Parathyroid adenoma (tissue), 2 donors: ENCODE measurements at regions not wholly inside any gene's neighbourhood (a gene's known extent, or its start where the extent isn't known, plus 50 kb on each side); places are given as distances from the start of the nearest gene placed in this dataset.

ENCODE experiments used
- H2AFZ ChIP-seq: fragments of 300-600 bp; sonication (generic); one replicate; pipeline ENCODE4 v1.7.0; 2017; ENCODE audit warnings: antibody characterized with exemption, mild to moderate bottlenecking
- H3K27ac ChIP-seq: fragments of 300-600 bp; sonication (generic); one replicate; pipeline ENCODE4 v1.7.0; 2017
- H3K27me3 ChIP-seq: fragments of 300-600 bp; sonication (generic); one replicate; pipeline ENCODE4 v1.7.0; 2017; ENCODE audit warnings: low read length; ENCODE audit not compliant: control insufficient read depth, insufficient read depth
- H3K36me3 ChIP-seq: fragments of 300-600 bp; sonication (generic); one replicate; pipeline ENCODE4 v1.7.0; 2017; ENCODE audit warnings: low read length; ENCODE audit not compliant: control insufficient read depth, insufficient read depth
- H3K4me1 ChIP-seq: fragments of 300-600 bp; sonication (generic); one replicate; pipeline ENCODE4 v1.7.0; 2017; ENCODE audit warnings: control low read depth
- H3K4me2 ChIP-seq: fragments of 300-600 bp; sonication (generic); one replicate; pipeline ENCODE4 v1.7.0; 2017; ENCODE audit warnings: low read length
- H3K4me3 ChIP-seq: fragments of 300-600 bp; sonication (generic); one replicate; pipeline ENCODE4 v1.7.0; 2017; ENCODE audit warnings: low read depth, low read length
- H3K79me2 ChIP-seq: fragments of 300-600 bp; sonication (generic); one replicate; pipeline ENCODE4 v1.7.0; 2017; ENCODE audit warnings: control low read depth
- H3K9ac ChIP-seq: fragments of 300-600 bp; sonication (generic); one replicate; pipeline ENCODE4 v1.7.0; 2017; ENCODE audit warnings: mild to moderate bottlenecking
- H3K9me3 ChIP-seq: fragments of 300-600 bp; sonication (generic); one replicate; pipeline ENCODE4 v1.7.0; 2017; ENCODE audit warnings: low read length; ENCODE audit not compliant: control insufficient read depth
- TF ChIP-seq, protein P1 (sequence below): fragments of 300-600 bp; sonication (generic); IDR thresholded peaks from one replicate; pipeline ENCODE4 v1.7.0; 2017; ENCODE audit warnings: antibody characterized with exemption, mild to moderate bottlenecking
- donor health status: primary hyperparathyroidism.

DNA sequence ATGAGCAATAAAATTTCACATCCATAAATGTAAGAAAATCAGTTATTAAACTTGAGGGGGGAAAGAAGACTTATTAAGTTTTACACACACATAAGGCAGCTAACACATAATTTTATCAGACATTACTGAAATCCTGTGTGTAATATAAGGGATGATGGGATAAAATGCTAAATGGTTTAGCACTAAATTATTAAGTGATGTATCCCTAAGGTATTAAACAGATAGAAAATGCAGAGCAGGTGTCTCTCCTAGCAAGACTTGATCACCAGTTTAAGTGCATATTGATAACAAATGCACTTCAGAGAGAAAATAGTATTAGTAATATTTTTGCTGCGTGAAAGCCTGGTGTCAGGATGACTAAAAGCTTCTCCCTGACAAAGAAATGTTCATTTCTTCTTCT lies 172.8 kb upstream of the ZFP64 start:
- H3K9me3 ChIP-seq, result no peaks in the 10 kb centered on the region
- H3K79me2 ChIP-seq, result no peaks in the 10 kb centered on the region
- no peak overlapping the region for H3K4me3 ChIP-seq
- TF ChIP-seq, protein P1, sequence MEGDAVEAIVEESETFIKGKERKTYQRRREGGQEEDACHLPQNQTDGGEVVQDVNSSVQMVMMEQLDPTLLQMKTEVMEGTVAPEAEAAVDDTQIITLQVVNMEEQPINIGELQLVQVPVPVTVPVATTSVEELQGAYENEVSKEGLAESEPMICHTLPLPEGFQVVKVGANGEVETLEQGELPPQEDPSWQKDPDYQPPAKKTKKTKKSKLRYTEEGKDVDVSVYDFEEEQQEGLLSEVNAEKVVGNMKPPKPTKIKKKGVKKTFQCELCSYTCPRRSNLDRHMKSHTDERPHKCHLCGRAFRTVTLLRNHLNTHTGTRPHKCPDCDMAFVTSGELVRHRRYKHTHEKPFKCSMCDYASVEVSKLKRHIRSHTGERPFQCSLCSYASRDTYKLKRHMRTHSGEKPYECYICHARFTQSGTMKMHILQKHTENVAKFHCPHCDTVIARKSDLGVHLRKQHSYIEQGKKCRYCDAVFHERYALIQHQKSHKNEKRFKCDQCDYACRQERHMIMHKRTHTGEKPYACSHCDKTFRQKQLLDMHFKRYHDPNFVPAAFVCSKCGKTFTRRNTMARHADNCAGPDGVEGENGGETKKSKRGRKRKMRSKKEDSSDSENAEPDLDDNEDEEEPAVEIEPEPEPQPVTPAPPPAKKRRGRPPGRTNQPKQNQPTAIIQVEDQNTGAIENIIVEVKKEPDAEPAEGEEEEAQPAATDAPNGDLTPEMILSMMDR, result no peak
- H3K27me3 ChIP-seq, result no peaks in the 10 kb centered on the region
- no peaks in the 10 kb centered on the region for H3K36me3 ChIP-seq
- no peaks in the 10 kb centered on the region for H3K4me1 ChIP-seq
- no peak overlapping the region for H3K27ac ChIP-seq
- no peak overlapping the region for H2AFZ ChIP-seq
- H3K9ac ChIP-seq, result no peak overlapping the region
- H3K4me2 ChIP-seq, result no peak overlapping the region

DNA sequence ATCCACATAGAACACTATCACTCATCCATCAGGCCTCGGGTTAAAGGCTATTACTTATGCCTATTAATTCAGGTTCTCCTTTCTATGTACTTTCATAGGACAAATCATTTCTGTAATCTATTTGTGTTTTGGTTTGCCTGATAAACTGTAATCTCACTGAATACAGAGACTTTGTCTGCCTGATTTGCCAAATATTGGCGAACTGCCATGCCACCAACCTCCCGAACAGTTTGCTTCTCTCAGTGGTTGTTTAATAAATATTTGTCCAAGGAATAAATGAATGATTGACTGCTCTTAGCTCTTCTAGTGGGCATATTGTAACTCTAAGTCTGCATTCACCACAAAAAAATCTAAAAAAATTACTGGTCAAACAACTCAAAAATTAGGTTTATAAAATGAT lies 170.1 kb upstream of the ZFP64 start:
- Histone ChIP-seq H3K36me3 (no peaks in the 10 kb centered on the region), H3K9me3 (no peaks in the 10 kb centered on the region), H3K27me3 (no peaks in the 10 kb centered on the region), H3K79me2 (no peaks in the 10 kb centered on the region), H3K4me3 (no peak overlapping the region), H2AFZ (no peak overlapping the region), H3K9ac (no peak overlapping the region), H3K4me1 (no peaks in the 10 kb centered on the region), H3K4me2 (no peak overlapping the region), H3K27ac (no peak overlapping the region)
- TF ChIP-seq, protein P1, result no peak

DNA sequence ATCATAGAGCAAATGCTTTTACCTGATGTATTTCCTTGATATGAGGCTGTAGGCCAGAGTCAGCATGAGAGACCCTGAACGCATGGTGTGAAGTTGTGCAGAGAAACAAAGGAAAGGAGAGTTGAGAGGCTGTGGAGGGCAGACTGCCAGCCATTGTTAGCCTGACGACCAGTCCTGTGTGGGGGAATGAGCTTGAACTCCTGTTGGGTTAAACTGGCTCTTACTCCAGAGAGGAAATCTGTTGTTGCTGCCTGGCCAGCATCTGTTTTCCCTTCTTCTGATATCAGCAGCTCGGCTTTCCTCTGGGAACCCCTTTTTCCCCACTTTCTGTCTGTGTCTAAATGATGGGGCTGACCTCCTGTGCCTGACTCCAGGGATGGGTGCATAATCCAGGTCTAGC lies 158.2 kb upstream of the ZFP64 start:
- TF ChIP-seq, protein P1, result no peak
- Histone ChIP-seq H3K27me3 (no peaks in the 10 kb centered on the region), H3K79me2 (no peaks in the 10 kb centered on the region), H3K4me1 (no peaks in the 10 kb centered on the region), H3K27ac (no peak overlapping the region), H3K9me3 (no peaks in the 10 kb centered on the region), H3K9ac (no peak overlapping the region), H3K4me2 (no peak overlapping the region), H3K36me3 (no peaks in the 10 kb centered on the region), H3K4me3 (no peak overlapping the region), H2AFZ (no peak overlapping the region)

DNA sequence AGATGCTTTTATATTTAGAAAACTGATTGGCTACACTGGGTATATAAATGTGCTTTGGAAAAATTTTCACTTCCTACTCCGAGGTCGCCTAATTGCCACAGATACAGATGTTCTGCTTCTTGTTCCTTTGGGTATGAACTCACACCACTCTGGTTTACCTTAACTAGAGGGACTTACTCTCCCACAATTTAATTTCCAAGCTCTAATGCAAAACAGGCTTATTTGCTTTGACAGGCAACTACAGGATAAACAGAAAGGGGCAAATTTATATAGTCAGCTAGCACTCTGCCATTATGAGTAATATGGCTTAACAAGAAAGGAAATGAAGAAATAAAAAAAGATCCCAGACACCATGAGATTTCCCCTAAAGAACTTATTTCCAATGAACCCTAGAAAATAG lies 156.9 kb upstream of the ZFP64 start:
- Histone ChIP-seq H3K79me2 (no peaks in the 10 kb centered on the region), H3K27ac (no peak overlapping the region), H3K4me3 (no peak overlapping the region), H2AFZ (no peak overlapping the region), H3K9me3 (no peaks in the 10 kb centered on the region), H3K9ac (no peak overlapping the region), H3K4me1 (no peaks in the 10 kb centered on the region), H3K36me3 (no peaks in the 10 kb centered on the region), H3K4me2 (no peak overlapping the region), H3K27me3 (no peaks in the 10 kb centered on the region)
- TF ChIP-seq, protein P1, result no peak

DNA sequence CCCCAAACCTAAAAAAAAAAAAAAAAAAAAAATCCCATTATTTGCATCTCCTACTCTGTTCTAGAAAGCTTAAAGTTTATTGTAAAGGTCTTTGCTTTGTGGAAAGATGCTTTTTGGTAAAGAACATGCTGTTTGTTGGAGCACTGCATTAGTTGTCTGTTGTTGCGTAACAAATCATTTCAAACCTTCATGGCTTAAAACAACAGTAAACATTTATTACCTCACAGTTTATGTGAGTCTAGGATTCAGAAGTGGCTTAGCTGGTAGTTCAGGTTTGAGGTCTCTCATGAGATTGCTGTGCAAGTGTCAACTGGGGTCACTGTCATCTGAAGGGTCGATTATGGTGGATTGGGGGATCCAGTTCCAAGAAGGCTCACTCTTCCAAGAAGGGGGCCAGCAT lies 155.2 kb upstream of the ZFP64 start:
- Histone ChIP-seq H3K9ac (no peak overlapping the region), H3K4me2 (no peak overlapping the region), H3K36me3 (no peaks in the 10 kb centered on the region), H3K4me3 (no peak overlapping the region), H3K4me1 (no peaks in the 10 kb centered on the region), H3K9me3 (no peaks in the 10 kb centered on the region), H3K27me3 (no peaks in the 10 kb centered on the region), H2AFZ (no peak overlapping the region), H3K79me2 (no peaks in the 10 kb centered on the region), H3K27ac (no peak overlapping the region)
- TF ChIP-seq, protein P1, result no peak
